RWPE1 (cell line): ENCODE measurements at regions not wholly inside any gene's neighbourhood (a gene's known extent, or its start where the extent isn't known, plus 50 kb on each side); places are given as distances from the start of the nearest gene placed in this dataset.

ENCODE experiments used
- CTCF ChIA-PET: fragments of 350-600 bp; sonication (Branson Sonifier 250); formaldehyde crosslinking; extraction: SDS; loops from one replicate; lab custom pipeline; 2021; lab: Yijun Ruan, JAX
- POLR2A ChIA-PET: fragments of 400-600 bp; formaldehyde crosslinking; extraction: SDS; loops from one replicate; lab custom pipeline; 2020; ENCODE audit warnings: antibody characterized with exemption; ENCODE audit not compliant: low non-redundant PET; lab: Yijun Ruan, JAX
- DNase-seq: peaks from one replicate; pipeline ENCODE4 v3.0.0; 2012; ENCODE audit warnings: low spot score
- H3K27ac ChIP-seq: fragments of 450-650 bp; 2 replicates; pipeline ENCODE4 v1.5.1; 2017
- CTCF ChIP-seq: fragments of 450-650 bp; conservative IDR thresholded peaks from 2 replicates; pipeline ENCODE4 v1.5.1; 2017; ENCODE audit warnings: low read depth, mild to moderate bottlenecking

GRCh38 chrX:149284616-149285015 is 220.5 kb downstream of the IDS start:
- POLR2A ChIA-PET: no interaction called here
- CTCF ChIA-PET: no interaction called here
- no peak for DNase-seq

DNA sequence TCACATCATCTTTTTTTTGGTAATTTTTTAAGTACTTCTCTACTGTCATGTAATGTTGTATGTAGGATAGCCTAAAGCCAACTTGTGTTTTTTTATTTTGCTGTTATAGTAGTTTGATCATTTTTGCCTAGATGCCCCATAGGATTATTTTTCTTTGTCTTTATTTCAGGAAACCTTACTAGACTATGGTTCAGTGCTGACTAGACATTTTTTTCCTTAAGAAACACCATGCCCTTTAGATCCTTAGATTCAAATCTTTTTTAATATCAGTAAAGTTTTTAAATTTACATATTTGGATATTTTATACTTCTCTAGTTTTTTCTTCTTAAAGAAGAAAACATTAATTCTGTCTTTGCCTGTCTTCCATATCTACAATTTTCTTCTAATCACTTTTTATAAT is 221.3 kb downstream of the IDS start:
- TF ChIP-seq CTCF: no peak
- no peak for DNase-seq
- H3K27ac ChIP-seq: no peak overlapping the region
- ChIA-PET POLR2A (no interaction called here), CTCF (no interaction called here)

More at GRCh38 chrX:149284616-149285015, 220.5 kb downstream of the IDS start:
- TF ChIP-seq CTCF: no peak
- no peak overlapping the region for H3K27ac ChIP-seq

DNA sequence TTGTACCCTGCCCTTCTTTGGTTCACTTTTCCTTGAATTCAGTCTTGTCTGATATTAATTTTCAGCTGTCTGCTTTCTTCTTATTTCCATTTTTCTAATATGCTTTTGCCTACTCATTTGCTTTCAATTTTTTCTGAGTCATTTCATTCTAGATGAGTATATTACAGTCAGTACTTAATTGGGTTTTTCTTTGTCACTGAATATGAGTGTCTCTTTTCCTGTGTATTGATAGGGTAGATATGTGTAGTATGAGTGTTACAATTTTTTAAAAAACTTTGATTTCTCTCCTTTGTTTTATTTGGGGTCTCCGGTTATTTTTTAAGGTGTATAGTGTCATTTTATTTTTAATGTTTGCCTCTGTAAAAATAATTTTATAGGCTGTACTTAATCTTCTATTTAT is 222.2 kb downstream of the IDS start:
- ChIA-PET CTCF (no interaction called here), POLR2A (no interaction called here)
- no peak overlapping the region for H3K27ac ChIP-seq
- no peak for DNase-seq
- TF ChIP-seq CTCF: no peak

- ChIA-PET CTCF (no interaction called here), POLR2A (no interaction called here)
- no peak for DNase-seq
- no peak for TF ChIP-seq CTCF
- no peak overlapping the region for H3K27ac ChIP-seq
Measured at GRCh38 chrX:149280011-149280410, 225.1 kb downstream of the IDS start.

DNA sequence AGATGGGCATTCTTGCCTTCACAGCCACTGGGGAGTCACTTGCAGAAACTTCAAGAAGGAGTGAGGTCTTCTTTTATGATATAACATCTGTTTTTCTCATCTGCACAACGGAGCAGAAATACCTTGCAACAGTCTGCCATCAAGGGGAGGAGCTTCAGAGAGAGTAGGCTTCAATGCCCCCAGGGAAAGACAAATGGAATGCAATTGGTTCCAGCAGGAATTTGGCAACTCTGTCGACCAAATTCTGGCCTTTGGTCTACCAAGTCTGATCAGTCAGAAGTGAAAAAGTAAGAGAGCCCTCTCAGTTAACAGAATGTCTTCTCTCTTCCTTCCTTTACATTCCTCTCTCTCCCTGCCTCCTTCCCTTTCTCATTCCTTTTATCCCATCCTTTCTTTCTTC is 229.3 kb downstream of the IDS start:
- DNase-seq: no peak
- CTCF ChIA-PET: no interaction called here
- TF ChIP-seq CTCF: no peak

GRCh38 chrX:149274516-149275105 is 230.5 kb downstream of the IDS start:
- H3K27ac ChIP-seq: no peak overlapping the region
- CTCF ChIA-PET: no interaction called here
- peak; percentile 1 for DNase-seq
- POLR2A ChIA-PET: no interaction called here
- no peak for TF ChIP-seq CTCF

More for the DNA sequence above, 229.3 kb downstream of the IDS start:
- POLR2A ChIA-PET: no interaction called here
- no peak overlapping the region for H3K27ac ChIP-seq
